ENCODE measurements at regions not wholly inside any gene's neighbourhood (a gene's known extent, or its start where the extent isn't known, plus 50 kb on each side); places are given as distances from the start of the nearest gene placed in this dataset.
"Not testable (repeated sequence)": the region's sequence is repeated elsewhere in the genome, so short reads cannot be mapped to it uniquely, and the experiment has no call there.

DNA sequence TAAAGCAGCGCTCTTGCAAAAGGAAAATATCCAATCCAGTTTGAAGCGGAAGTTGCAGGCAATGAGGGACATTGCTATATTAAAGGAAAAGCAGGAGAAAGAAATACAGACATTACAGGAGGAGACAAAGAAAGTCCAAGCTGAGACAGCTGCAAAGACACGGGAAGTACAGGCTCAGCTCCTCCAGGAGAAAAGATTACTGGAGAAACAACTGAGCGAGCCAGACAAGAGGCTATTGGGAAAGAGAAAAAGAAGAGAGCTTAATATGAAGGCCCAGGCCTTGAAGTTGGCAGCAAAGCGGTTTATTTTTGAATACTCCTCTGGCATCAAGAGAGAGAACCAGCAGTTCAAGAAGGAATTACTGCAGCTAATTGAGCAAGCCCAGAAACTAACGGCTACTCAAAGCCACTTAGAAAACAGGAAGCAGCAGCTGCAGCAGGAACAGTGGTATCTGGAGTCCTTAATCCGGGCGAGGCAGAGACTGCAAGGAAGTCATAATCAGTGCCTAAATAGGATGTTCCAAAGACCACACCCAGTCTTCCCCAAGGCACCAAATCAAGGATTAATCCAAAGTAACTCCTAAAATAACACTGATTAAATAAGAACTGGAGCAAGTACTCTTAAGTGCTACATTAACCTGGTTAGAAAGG, 298.0 kb downstream of the LHFPL1 start:
- TF ChIP-seq, protein P1, sequence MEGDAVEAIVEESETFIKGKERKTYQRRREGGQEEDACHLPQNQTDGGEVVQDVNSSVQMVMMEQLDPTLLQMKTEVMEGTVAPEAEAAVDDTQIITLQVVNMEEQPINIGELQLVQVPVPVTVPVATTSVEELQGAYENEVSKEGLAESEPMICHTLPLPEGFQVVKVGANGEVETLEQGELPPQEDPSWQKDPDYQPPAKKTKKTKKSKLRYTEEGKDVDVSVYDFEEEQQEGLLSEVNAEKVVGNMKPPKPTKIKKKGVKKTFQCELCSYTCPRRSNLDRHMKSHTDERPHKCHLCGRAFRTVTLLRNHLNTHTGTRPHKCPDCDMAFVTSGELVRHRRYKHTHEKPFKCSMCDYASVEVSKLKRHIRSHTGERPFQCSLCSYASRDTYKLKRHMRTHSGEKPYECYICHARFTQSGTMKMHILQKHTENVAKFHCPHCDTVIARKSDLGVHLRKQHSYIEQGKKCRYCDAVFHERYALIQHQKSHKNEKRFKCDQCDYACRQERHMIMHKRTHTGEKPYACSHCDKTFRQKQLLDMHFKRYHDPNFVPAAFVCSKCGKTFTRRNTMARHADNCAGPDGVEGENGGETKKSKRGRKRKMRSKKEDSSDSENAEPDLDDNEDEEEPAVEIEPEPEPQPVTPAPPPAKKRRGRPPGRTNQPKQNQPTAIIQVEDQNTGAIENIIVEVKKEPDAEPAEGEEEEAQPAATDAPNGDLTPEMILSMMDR (IDR thresholded peaks at IDR 0.05): not testable (repeated sequence)
- TF ChIP-seq POLR2A (IDR thresholded peaks at IDR 0.05): not testable (repeated sequence)
